ENCODE measurements at regions not wholly inside any gene's neighbourhood (a gene's known extent, or its start where the extent isn't known, plus 50 kb on each side); places are given as distances from the start of the nearest gene placed in this dataset.

DNA sequence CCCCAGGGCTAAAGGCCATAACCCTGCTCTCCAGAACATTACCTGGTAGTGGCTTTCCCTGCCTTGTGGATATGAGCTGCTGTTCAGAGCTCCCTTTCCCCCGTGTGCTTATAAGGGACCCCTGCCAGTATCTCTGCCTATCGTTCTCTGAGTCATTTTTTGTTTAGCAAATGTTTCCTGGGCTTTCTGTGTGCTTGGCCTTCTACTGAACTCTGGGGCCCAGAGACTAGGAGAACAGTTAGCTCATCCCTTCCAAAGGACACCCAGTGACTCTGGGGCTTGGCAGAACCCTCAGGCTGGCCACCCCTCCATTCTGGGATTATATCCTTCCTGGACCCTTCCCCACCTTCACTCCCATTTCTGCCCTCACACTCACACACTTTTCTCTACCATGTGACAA is 80.8 kb upstream of the POU3F1 start:
- Histone ChIP-seq H4K20me1 (ENCODE audit: control insufficient read depth, insufficient read depth, insufficient read length) (no peaks in the 10 kb centered on the region), H2AK5ac (ENCODE audit: insufficient read length, low read length) (no peak overlapping the region), H3K79me1 (ENCODE audit: insufficient read depth, low read depth, low read length, poor library complexity, severe bottlenecking) (no peaks in the 10 kb centered on the region), H3T11ph (ENCODE audit: low read length) (no peak overlapping the region), H2BK12ac (ENCODE audit: insufficient read length, low read depth, low read length) (no peak overlapping the region), H3K14ac (ENCODE audit: insufficient read depth, low read length) (no peak overlapping the region), H3K4ac (ENCODE audit: low read depth, low read length) (no peak overlapping the region), H3K9ac (ENCODE audit: extremely low read depth, insufficient read length, low read length) (no peak overlapping the region), H3K23me2 (ENCODE audit: insufficient read length, low read depth, low read length, poor library complexity, severe bottlenecking) (no peaks in the 10 kb centered on the region), H3K23ac (ENCODE audit: insufficient read length, low read depth, low read length) (no peak overlapping the region), H2AFZ (ENCODE audit: low read length) (no peak overlapping the region), H3K4me1 (ENCODE audit: insufficient read depth, low read length) (0 out of 2 replicates have a peak, but pooled peaks cover 2% of the 10 kb centered on the region), H4K5ac (ENCODE audit: insufficient read length, low read depth, low read length) (no peak overlapping the region), H4K8ac (replicated peaks; ENCODE audit: insufficient read length, low read depth, low read length) (no peak overlapping the region), H2BK120ac (ENCODE audit: low read depth, low read length, poor library complexity, severe bottlenecking) (no peak overlapping the region), H4K91ac (ENCODE audit: insufficient read length, low read depth, low read length) (no peak overlapping the region), H3K56ac (ENCODE audit: insufficient read length, low read depth, low read length) (no peak overlapping the region), H2BK15ac (ENCODE audit: low read depth, low read length) (no peak overlapping the region), H3K9me3 (ENCODE audit: control insufficient read depth, low read depth, low read length) (no peaks in the 10 kb centered on the region), H2BK5ac (ENCODE audit: insufficient read length, low read length) (no peak overlapping the region), H3K79me2 (ENCODE audit: insufficient read depth, low read length) (no peaks in the 10 kb centered on the region), H3K4me2 (ENCODE audit: insufficient read depth, insufficient read length, low read length) (no peak overlapping the region), H3K27ac (ENCODE audit: insufficient read length, low read depth, low read length) (no peak overlapping the region), H2BK20ac (ENCODE audit: low read depth, low read length, poor library complexity, severe bottlenecking) (no peak overlapping the region), H3K27me3 (ENCODE audit: insufficient read depth, low read length) (no peaks in the 10 kb centered on the region), H3K18ac (ENCODE audit: insufficient read length, low read depth, low read length) (no peak overlapping the region)
- DNase-seq, result no peak
- no peak overlapping the region for H3K4me3 Mint-ChIP-seq
- no peaks in the 10 kb centered on the region for H3K36me3 Mint-ChIP-seq (ENCODE audit: insufficient read depth in 1 of 3, low read depth in 3 of 3)
- WGBS (ENCODE audit: extremely low coverage, insufficient read length, low lambda C conversion rate), result no CpG with 5 or more reads among the region's 2 CpGs
- TF ChIP-seq, protein P1, sequence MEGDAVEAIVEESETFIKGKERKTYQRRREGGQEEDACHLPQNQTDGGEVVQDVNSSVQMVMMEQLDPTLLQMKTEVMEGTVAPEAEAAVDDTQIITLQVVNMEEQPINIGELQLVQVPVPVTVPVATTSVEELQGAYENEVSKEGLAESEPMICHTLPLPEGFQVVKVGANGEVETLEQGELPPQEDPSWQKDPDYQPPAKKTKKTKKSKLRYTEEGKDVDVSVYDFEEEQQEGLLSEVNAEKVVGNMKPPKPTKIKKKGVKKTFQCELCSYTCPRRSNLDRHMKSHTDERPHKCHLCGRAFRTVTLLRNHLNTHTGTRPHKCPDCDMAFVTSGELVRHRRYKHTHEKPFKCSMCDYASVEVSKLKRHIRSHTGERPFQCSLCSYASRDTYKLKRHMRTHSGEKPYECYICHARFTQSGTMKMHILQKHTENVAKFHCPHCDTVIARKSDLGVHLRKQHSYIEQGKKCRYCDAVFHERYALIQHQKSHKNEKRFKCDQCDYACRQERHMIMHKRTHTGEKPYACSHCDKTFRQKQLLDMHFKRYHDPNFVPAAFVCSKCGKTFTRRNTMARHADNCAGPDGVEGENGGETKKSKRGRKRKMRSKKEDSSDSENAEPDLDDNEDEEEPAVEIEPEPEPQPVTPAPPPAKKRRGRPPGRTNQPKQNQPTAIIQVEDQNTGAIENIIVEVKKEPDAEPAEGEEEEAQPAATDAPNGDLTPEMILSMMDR (conservative IDR thresholded peaks at IDR 0.05), result no peak
- peaks cover 27 to 47% of the 10 kb centered on the region in 2 experiments for H3K4me1 Mint-ChIP-seq
- peaks cover 7% of the 10 kb centered on the region for H3K27me3 Mint-ChIP-seq (ENCODE audit: low read depth)
- no peaks in the 10 kb centered on the region for H3K9me3 Mint-ChIP-seq
- H3K27ac Mint-ChIP-seq, result no peak overlapping the region

Data from H9 (cell line).